HFF-Myc (cell line): ENCODE measurements at regions not wholly inside any gene's neighbourhood (a gene's known extent, or its start where the extent isn't known, plus 50 kb on each side); places are given as distances from the start of the nearest gene placed in this dataset.

Experiments used
- DNase-seq: peaks from one replicate; pipeline ENCODE4 v3.0.0-alpha.2; 2011; ENCODE audit warnings: low read depth; ENCODE audit errors: extremely low read depth
- H3K4me3 ChIP-seq: replicated peaks from 2 replicates; pipeline ENCODE4 v1.5.1; 2011; ENCODE audit warnings: low read depth, mild to moderate bottlenecking, control low read depth, low read length
- TF ChIP-seq, protein P1 (sequence below): IDR thresholded peaks from 2 replicates; pipeline ENCODE4 v1.5.1; 2012; ENCODE audit warnings: mild to moderate bottlenecking, low read depth, low read length, control low read depth; ENCODE audit errors: missing control alignments

DNA sequence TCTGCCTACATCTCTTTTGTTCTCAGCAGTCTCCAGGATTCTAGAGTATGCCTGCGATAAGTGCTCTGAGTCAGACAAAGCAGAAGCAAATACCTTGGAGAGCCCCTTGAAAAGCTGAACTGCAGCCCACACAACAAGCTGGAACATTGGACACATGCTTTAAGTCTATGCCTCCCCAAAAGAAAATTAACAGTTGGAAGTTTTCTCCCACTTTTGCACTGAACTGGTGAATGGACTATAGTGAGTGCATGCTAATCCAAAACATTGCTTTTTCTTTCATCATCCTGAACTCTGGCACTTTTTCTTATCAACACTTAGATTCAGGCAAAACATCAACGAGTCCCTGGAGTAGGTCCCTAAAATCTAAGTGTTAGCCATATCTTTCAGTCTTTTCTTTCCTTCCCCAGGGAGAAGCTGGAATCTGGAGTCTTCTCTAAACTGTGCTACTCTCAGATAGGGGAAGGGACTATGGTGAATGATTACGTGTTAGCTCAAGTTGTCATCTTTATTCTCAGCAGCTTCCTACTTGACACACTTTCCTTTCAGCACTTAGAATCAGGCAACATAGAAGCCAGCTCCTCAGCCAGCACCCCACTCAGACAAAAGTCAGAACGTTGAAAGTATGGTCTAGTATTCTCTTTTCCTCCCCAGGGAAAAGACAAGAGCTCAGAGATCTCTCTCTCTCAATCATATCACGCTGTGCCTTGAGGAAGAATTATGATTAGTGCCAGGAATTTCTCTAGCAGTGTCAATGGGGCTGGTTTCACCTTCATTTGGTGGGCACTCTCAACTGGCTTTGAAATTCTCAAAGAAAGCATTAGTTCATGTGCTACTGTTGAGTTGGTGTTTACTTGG, 811.0 kb upstream of the GJE1 start:
- TF ChIP-seq, protein P1, sequence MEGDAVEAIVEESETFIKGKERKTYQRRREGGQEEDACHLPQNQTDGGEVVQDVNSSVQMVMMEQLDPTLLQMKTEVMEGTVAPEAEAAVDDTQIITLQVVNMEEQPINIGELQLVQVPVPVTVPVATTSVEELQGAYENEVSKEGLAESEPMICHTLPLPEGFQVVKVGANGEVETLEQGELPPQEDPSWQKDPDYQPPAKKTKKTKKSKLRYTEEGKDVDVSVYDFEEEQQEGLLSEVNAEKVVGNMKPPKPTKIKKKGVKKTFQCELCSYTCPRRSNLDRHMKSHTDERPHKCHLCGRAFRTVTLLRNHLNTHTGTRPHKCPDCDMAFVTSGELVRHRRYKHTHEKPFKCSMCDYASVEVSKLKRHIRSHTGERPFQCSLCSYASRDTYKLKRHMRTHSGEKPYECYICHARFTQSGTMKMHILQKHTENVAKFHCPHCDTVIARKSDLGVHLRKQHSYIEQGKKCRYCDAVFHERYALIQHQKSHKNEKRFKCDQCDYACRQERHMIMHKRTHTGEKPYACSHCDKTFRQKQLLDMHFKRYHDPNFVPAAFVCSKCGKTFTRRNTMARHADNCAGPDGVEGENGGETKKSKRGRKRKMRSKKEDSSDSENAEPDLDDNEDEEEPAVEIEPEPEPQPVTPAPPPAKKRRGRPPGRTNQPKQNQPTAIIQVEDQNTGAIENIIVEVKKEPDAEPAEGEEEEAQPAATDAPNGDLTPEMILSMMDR, result no peak
- no peak for DNase-seq
- no peak overlapping the region for H3K4me3 ChIP-seq

DNA sequence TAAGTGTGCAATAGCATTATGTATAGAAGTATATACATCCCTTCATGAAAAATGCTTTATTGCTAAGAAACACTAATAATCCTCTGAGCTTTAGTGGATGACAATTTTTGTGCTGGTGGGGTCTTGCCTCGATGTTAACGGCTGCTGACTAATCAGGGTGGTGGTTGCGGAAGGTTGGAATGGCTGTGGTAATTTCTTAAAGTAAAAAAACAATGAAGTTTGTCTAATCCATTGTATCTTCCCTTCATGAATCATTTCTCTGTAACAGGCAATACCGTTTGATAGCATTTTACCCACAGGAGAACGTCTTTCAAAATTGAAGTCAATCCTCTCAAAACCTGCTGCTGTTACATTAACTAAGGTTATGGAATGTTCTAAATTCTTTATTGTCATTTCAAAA, 816.5 kb upstream of the GJE1 start:
- TF ChIP-seq, protein P1, result no peak
- DNase-seq, result no peak
- H3K4me3 ChIP-seq, result no peak overlapping the region

DNA sequence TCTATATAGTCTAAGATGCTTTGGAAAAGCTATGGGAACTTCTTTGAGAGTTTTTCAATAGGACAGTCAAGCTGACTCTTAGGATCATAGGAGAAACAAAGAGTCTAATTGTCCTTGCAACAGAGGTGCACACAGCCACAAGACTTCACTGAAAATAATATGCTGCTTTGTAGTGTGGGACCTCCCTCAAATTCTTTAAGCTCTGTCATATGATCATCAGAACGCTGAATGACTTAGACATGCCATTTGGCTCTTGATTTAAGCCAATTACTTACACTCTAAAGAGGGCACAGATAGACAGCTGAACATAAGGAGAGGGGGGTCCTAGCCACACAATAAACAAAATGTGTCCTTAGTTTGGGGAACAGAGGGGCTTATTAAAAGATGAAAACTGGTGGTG, 818.7 kb upstream of the GJE1 start:
- TF ChIP-seq, protein P1, result no peak
- no peak overlapping the region for H3K4me3 ChIP-seq
- no peak for DNase-seq

DNA sequence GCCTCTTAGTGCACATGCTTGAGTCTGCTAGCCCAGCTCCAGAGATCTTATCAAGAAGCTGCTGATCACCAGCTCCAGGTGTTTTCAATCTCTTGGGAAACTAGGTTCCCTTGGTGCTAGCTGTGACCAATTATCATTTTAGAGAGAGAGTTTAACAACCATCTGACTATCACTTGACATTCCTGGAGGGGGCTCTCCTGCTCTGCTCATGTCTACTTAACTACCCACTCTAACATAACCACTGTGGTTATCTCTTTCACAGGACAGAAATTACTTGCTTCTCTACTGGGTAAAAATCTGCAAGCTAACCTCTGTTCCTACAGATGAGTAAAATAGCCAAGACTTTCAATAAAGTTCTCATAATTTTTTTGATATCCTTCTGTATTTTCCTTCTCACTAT, 823.4 kb upstream of the GJE1 start:
- H3K4me3 ChIP-seq, result no peak overlapping the region
- peak; percentile 7 for DNase-seq
- TF ChIP-seq, protein P1, result no peak

DNA sequence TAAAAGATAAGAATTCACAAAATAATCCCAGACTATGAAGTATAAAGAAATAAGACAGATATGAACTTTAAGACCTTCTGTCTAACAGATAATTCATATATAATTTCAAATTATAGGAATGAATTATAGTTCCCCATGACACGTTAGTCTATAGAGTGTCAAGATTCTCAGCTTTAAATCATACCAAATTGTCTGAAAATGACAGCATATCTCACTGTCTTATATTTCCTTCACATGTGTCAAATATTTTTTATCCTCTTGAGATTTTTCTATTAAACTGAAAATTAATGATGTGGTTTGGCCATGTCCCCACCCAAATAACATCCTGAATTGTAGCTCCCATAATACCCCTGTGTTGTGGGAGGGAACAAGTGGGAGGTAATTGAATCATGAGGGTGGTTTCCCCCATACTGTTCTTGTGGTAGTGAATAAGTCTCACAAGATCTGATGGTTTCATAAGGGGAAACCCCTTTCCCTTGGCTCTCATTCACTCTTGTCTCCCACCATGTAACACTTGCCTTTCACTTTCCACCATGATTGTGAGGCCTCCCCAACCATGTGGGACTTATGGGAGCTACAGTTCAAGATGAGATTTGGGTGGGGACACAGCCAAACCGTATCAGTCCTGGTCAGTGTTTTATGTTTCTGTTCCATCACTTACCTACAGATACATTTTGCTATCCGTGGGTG, 825.3 kb upstream of the GJE1 start:
- H3K4me3 ChIP-seq, result no peak overlapping the region
- TF ChIP-seq, protein P1, result no peak
- DNase-seq, result no peak

DNA sequence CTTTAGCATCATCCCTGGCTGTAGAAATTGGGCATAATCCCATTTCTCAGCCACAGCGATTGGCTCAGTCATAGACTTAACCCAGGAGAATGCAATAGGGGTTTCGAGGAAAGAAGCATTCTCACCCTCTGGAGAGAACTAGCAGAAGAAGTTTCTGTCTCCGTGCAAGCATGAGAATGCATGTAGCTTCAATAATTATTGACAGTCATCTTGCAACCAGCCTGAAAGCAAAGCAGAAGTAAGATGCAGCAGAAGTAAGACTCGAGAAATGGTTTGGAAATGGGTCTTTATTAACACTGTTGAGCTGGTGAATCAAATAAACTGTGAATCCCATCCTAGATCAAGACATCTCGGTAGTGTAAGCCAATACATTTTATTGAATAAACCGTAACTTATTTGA, 828.8 kb upstream of the GJE1 start:
- no peak for DNase-seq
- no peak overlapping the region for H3K4me3 ChIP-seq
- TF ChIP-seq, protein P1, result no peak
